ENCODE measurements at regions not wholly inside any gene's neighbourhood (a gene's known extent, or its start where the extent isn't known, plus 50 kb on each side); places are given as distances from the start of the nearest gene placed in this dataset.

DNA sequence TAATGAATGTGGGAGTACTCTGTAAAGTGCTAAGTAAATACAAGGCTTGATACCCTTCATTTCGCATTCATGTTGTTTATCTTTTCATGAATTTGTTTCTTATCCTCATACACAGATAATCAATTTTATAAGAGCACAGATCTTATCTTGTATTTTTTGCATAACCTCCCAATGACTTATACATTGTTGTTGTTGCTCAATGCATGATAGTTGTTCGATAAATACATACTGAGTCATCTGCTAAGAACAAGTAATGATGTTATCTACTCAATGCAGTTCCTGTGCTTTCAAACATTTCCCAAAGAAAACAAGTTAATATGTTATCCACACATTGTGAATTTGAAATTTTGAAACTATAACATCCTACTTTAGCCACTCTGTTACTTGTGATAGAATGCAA lies 60.7 kb downstream of the TAF11L14 start:
- Histone ChIP-seq H3K79me2 (ENCODE audit: control insufficient read depth, insufficient read depth, low read length) (no peaks in the 10 kb centered on the region), H3K4me3 (replicated peaks in 1 of 4; ENCODE audit: control extremely low read depth in 1 of 4, insufficient read depth in 1 of 4, low read depth in 3 of 4, low read length in 4 of 4) (no peak overlapping the region), H3K4me1 (ENCODE audit: control insufficient read depth, extremely low read depth, insufficient read depth, low read length) (no peaks in the 10 kb centered on the region), H3K9ac (ENCODE audit: insufficient read depth, low read length) (no peak overlapping the region), H3K27ac (ENCODE audit: insufficient read depth, low read length) (no peak overlapping the region), H3K27me3 (ENCODE audit: control insufficient read depth, insufficient read depth, low read length) (no peaks in the 10 kb centered on the region), H3K4me2 (ENCODE audit: extremely low read depth, insufficient read depth, low read length) (no peak overlapping the region), H4K20me1 (ENCODE audit: control insufficient read depth, extremely low read depth, insufficient read depth, low read length) (no peaks in the 10 kb centered on the region), H3K9me3 (ENCODE audit: control insufficient read depth, insufficient read depth, low read depth, low read length) (no peaks in the 10 kb centered on the region), H2AFZ (ENCODE audit: low read length) (no peak overlapping the region), H3K36me3 (ENCODE audit: control insufficient read depth, insufficient read depth, low read length) (no peaks in the 10 kb centered on the region)
- no peak for DNase-seq (ENCODE audit: low read depth in 2 of 2)
- TF ChIP-seq EZH2 (IDR thresholded peaks at IDR 0.05; ENCODE audit: low read length, missing control alignments) = no peak

GRCh38 chr5:17696627-17697026 lies 62.4 kb downstream of the TAF11L14 start:
- Histone ChIP-seq H3K4me3 (replicated peaks in 1 of 4; ENCODE audit: control extremely low read depth in 1 of 4, insufficient read depth in 1 of 4, low read depth in 3 of 4, low read length in 4 of 4) (no peak overlapping the region), H3K9ac (ENCODE audit: insufficient read depth, low read length) (no peak overlapping the region), H3K79me2 (ENCODE audit: control insufficient read depth, insufficient read depth, low read length) (no peaks in the 10 kb centered on the region), H3K27me3 (ENCODE audit: control insufficient read depth, insufficient read depth, low read length) (no peaks in the 10 kb centered on the region), H3K4me1 (ENCODE audit: control insufficient read depth, extremely low read depth, insufficient read depth, low read length) (no peaks in the 10 kb centered on the region), H3K27ac (ENCODE audit: insufficient read depth, low read length) (no peak overlapping the region), H4K20me1 (ENCODE audit: control insufficient read depth, extremely low read depth, insufficient read depth, low read length) (no peaks in the 10 kb centered on the region), H2AFZ (ENCODE audit: low read length) (no peak overlapping the region), H3K4me2 (ENCODE audit: extremely low read depth, insufficient read depth, low read length) (no peak overlapping the region), H3K36me3 (ENCODE audit: control insufficient read depth, insufficient read depth, low read length) (no peaks in the 10 kb centered on the region), H3K9me3 (ENCODE audit: control insufficient read depth, insufficient read depth, low read depth, low read length) (no peaks in the 10 kb centered on the region)
- no peak for DNase-seq (ENCODE audit: low read depth in 2 of 2)
- no peak for TF ChIP-seq EZH2 (IDR thresholded peaks at IDR 0.05; ENCODE audit: low read length, missing control alignments)
- TF ChIP-seq, protein P1, sequence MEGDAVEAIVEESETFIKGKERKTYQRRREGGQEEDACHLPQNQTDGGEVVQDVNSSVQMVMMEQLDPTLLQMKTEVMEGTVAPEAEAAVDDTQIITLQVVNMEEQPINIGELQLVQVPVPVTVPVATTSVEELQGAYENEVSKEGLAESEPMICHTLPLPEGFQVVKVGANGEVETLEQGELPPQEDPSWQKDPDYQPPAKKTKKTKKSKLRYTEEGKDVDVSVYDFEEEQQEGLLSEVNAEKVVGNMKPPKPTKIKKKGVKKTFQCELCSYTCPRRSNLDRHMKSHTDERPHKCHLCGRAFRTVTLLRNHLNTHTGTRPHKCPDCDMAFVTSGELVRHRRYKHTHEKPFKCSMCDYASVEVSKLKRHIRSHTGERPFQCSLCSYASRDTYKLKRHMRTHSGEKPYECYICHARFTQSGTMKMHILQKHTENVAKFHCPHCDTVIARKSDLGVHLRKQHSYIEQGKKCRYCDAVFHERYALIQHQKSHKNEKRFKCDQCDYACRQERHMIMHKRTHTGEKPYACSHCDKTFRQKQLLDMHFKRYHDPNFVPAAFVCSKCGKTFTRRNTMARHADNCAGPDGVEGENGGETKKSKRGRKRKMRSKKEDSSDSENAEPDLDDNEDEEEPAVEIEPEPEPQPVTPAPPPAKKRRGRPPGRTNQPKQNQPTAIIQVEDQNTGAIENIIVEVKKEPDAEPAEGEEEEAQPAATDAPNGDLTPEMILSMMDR (conservative IDR thresholded peaks at IDR 0.05 in 1 of 2, IDR thresholded peaks at IDR 0.05 in 1 of 2; ENCODE audit: low read depth in 1 of 2, low read length in 2 of 2) = no peak

- no peak overlapping the region for H3K4me3 ChIP-seq (replicated peaks in 1 of 4; ENCODE audit: control extremely low read depth in 1 of 4, insufficient read depth in 1 of 4, low read depth in 3 of 4, low read length in 4 of 4)
- no peak overlapping the region for H3K9ac ChIP-seq (ENCODE audit: insufficient read depth, low read length)
- no peaks in the 10 kb centered on the region for H4K20me1 ChIP-seq (ENCODE audit: control insufficient read depth, extremely low read depth, insufficient read depth, low read length)
- H3K4me1 ChIP-seq (ENCODE audit: control insufficient read depth, extremely low read depth, insufficient read depth, low read length) = no peaks in the 10 kb centered on the region
- H3K4me2 ChIP-seq (ENCODE audit: extremely low read depth, insufficient read depth, low read length) = no peak overlapping the region
- no peak for DNase-seq (ENCODE audit: low read depth in 2 of 2)
- H3K27ac ChIP-seq (ENCODE audit: insufficient read depth, low read length) = no peak overlapping the region
- H3K36me3 ChIP-seq (ENCODE audit: control insufficient read depth, insufficient read depth, low read length) = no peaks in the 10 kb centered on the region
- TF ChIP-seq, protein P1 (conservative IDR thresholded peaks at IDR 0.05 in 1 of 2, IDR thresholded peaks at IDR 0.05 in 1 of 2; ENCODE audit: low read depth in 1 of 2, low read length in 2 of 2) = no peak
- no peak for TF ChIP-seq EZH2 (IDR thresholded peaks at IDR 0.05; ENCODE audit: low read length, missing control alignments)
- no peaks in the 10 kb centered on the region for H3K79me2 ChIP-seq (ENCODE audit: control insufficient read depth, insufficient read depth, low read length)
- H3K27me3 ChIP-seq (ENCODE audit: control insufficient read depth, insufficient read depth, low read length) = no peaks in the 10 kb centered on the region
- no peak overlapping the region for H2AFZ ChIP-seq (ENCODE audit: low read length)
- no peaks in the 10 kb centered on the region for H3K9me3 ChIP-seq (ENCODE audit: control insufficient read depth, insufficient read depth, low read depth, low read length)
These were observed 63.4 kb downstream of the TAF11L14 start for GRCh38 chr5:17697671-17698070.
